ENCODE measurements at regions not wholly inside any gene's neighbourhood (a gene's known extent, or its start where the extent isn't known, plus 50 kb on each side); places are given as distances from the start of the nearest gene placed in this dataset.
A peak's percentile ranks its signal among the peaks of the same experiment; 100 is the strongest.

- Histone ChIP-seq H3K4me1 (ENCODE audit: control insufficient read depth, low read depth, low read length) (no peaks in the 10 kb centered on the region), H3K4me3 (ENCODE audit: low read length) (no peak overlapping the region), H3K27ac (ENCODE audit: low read length) (no peak overlapping the region), H3K27me3 (ENCODE audit: control insufficient read depth, insufficient read depth, low read length) (no peaks in the 10 kb centered on the region), H3K9ac (ENCODE audit: low read length) (no peak overlapping the region), H3K9me3 (ENCODE audit: control insufficient read depth, low read depth, low read length) (no peaks in the 10 kb centered on the region), H3K36me3 (ENCODE audit: control insufficient read depth, low read depth, low read length) (no peaks in the 10 kb centered on the region)
Observed at GRCh38 chr7:95718577-95719410, 53.6 kb upstream of the DYNC1I1 start.

GRCh38 chr7:95716357-95717122 lies 55.8 kb upstream of the DYNC1I1 start:
- no peaks in the 10 kb centered on the region for H3K27me3 ChIP-seq (ENCODE audit: control insufficient read depth, insufficient read depth, low read length)
- H3K9ac ChIP-seq (ENCODE audit: low read length), result no peak overlapping the region
- H3K27ac ChIP-seq (ENCODE audit: low read length), result no peak overlapping the region
- no peaks in the 10 kb centered on the region for H3K4me1 ChIP-seq (ENCODE audit: control insufficient read depth, low read depth, low read length)
- no peaks in the 10 kb centered on the region for H3K36me3 ChIP-seq (ENCODE audit: control insufficient read depth, low read depth, low read length)
- H3K4me3 ChIP-seq (ENCODE audit: low read length), result no peak overlapping the region
- H3K9me3 ChIP-seq (ENCODE audit: control insufficient read depth, low read depth, low read length), result no peaks in the 10 kb centered on the region

- no peak overlapping the region for H3K9ac ChIP-seq (ENCODE audit: low read length)
- no peak overlapping the region for H3K27ac ChIP-seq (ENCODE audit: low read length)
- no peaks in the 10 kb centered on the region for H3K27me3 ChIP-seq (ENCODE audit: control insufficient read depth, insufficient read depth, low read length)
- H3K4me3 ChIP-seq (ENCODE audit: low read length), result no peak overlapping the region
- no peaks in the 10 kb centered on the region for H3K36me3 ChIP-seq (ENCODE audit: control insufficient read depth, low read depth, low read length)
- no peaks in the 10 kb centered on the region for H3K4me1 ChIP-seq (ENCODE audit: control insufficient read depth, low read depth, low read length)
- no peaks in the 10 kb centered on the region for H3K9me3 ChIP-seq (ENCODE audit: control insufficient read depth, low read depth, low read length)
Observed at GRCh38 chr7:95715274-95715673, 57.1 kb upstream of the DYNC1I1 start.

- Histone ChIP-seq H3K4me1 (ENCODE audit: control insufficient read depth, low read depth, low read length) (no peaks in the 10 kb centered on the region), H3K27me3 (ENCODE audit: control insufficient read depth, insufficient read depth, low read length) (no peaks in the 10 kb centered on the region), H3K4me3 (ENCODE audit: low read length) (no peak overlapping the region), H3K9me3 (ENCODE audit: control insufficient read depth, low read depth, low read length) (no peaks in the 10 kb centered on the region), H3K9ac (ENCODE audit: low read length) (no peak overlapping the region), H3K27ac (ENCODE audit: low read length) (no peak overlapping the region), H3K36me3 (ENCODE audit: control insufficient read depth, low read depth, low read length) (no peaks in the 10 kb centered on the region)
Observed at GRCh38 chr7:95710711-95711110, 61.6 kb upstream of the DYNC1I1 start.

GRCh38 chr7:95700917-95701316 lies 71.4 kb upstream of the DYNC1I1 start:
- Histone ChIP-seq H3K27ac (ENCODE audit: low read length) (no peak overlapping the region), H3K9me3 (ENCODE audit: control insufficient read depth, low read depth, low read length) (no peaks in the 10 kb centered on the region), H3K9ac (ENCODE audit: low read length) (no peak overlapping the region), H3K36me3 (ENCODE audit: control insufficient read depth, low read depth, low read length) (no peaks in the 10 kb centered on the region), H3K27me3 (ENCODE audit: control insufficient read depth, insufficient read depth, low read length) (no peaks in the 10 kb centered on the region), H3K4me3 (ENCODE audit: low read length) (no peak overlapping the region), H3K4me1 (ENCODE audit: control insufficient read depth, low read depth, low read length) (no peaks in the 10 kb centered on the region)

GRCh38 chr7:95694334-95694733 lies 78.0 kb upstream of the DYNC1I1 start:
- Histone ChIP-seq H3K4me3 (ENCODE audit: low read length) (no peak overlapping the region), H3K27me3 (ENCODE audit: control insufficient read depth, insufficient read depth, low read length) (no peaks in the 10 kb centered on the region), H3K4me1 (ENCODE audit: control insufficient read depth, low read depth, low read length) (no peaks in the 10 kb centered on the region), H3K9ac (ENCODE audit: low read length) (no peak overlapping the region), H3K36me3 (ENCODE audit: control insufficient read depth, low read depth, low read length) (no peaks in the 10 kb centered on the region), H3K27ac (ENCODE audit: low read length) (no peak overlapping the region), H3K9me3 (ENCODE audit: control insufficient read depth, low read depth, low read length) (no peaks in the 10 kb centered on the region)

- no peaks in the 10 kb centered on the region for H3K36me3 ChIP-seq (ENCODE audit: control insufficient read depth, low read depth, low read length)
- H3K27ac ChIP-seq (ENCODE audit: low read length), result no peak overlapping the region
- no peaks in the 10 kb centered on the region for H3K27me3 ChIP-seq (ENCODE audit: control insufficient read depth, insufficient read depth, low read length)
- H3K9ac ChIP-seq (ENCODE audit: low read length), result no peak overlapping the region
- no peaks in the 10 kb centered on the region for H3K4me1 ChIP-seq (ENCODE audit: control insufficient read depth, low read depth, low read length)
- no peaks in the 10 kb centered on the region for H3K9me3 ChIP-seq (ENCODE audit: control insufficient read depth, low read depth, low read length)
- no peak overlapping the region for H3K4me3 ChIP-seq (ENCODE audit: low read length)
Observed at GRCh38 chr7:95693551-95694333, 78.6 kb upstream of the DYNC1I1 start.

- Histone ChIP-seq H3K27me3 (ENCODE audit: control insufficient read depth, insufficient read depth, low read length) (no peaks in the 10 kb centered on the region), H3K27ac (ENCODE audit: low read length) (no peak overlapping the region), H3K4me3 (ENCODE audit: low read length) (no peak overlapping the region), H3K36me3 (ENCODE audit: control insufficient read depth, low read depth, low read length) (no peaks in the 10 kb centered on the region), H3K9me3 (ENCODE audit: control insufficient read depth, low read depth, low read length) (no peaks in the 10 kb centered on the region), H3K4me1 (ENCODE audit: control insufficient read depth, low read depth, low read length) (peaks cover 1% of the 10 kb centered on the region), H3K9ac (ENCODE audit: low read length) (no peak overlapping the region)
Observed at GRCh38 chr7:95691464-95691863, 80.9 kb upstream of the DYNC1I1 start.

GRCh38 chr7:95690367-95690947 lies 81.9 kb upstream of the DYNC1I1 start:
- peaks cover 3% of the 10 kb centered on the region for H3K4me1 ChIP-seq (ENCODE audit: control insufficient read depth, low read depth, low read length)
- no peaks in the 10 kb centered on the region for H3K9me3 ChIP-seq (ENCODE audit: control insufficient read depth, low read depth, low read length)
- H3K27ac ChIP-seq (ENCODE audit: low read length), result no peak overlapping the region
- peak overlapping the region; percentile 27 for H3K4me3 ChIP-seq (ENCODE audit: low read length)
- H3K36me3 ChIP-seq (ENCODE audit: control insufficient read depth, low read depth, low read length), result no peaks in the 10 kb centered on the region
- H3K9ac ChIP-seq (ENCODE audit: low read length), result no peak overlapping the region
- H3K27me3 ChIP-seq (ENCODE audit: control insufficient read depth, insufficient read depth, low read length), result no peaks in the 10 kb centered on the region

GRCh38 chr7:95688931-95689495 lies 83.3 kb upstream of the DYNC1I1 start:
- no peak overlapping the region for H3K4me3 ChIP-seq (ENCODE audit: low read length)
- H3K36me3 ChIP-seq (ENCODE audit: control insufficient read depth, low read depth, low read length), result no peaks in the 10 kb centered on the region
- H3K4me1 ChIP-seq (ENCODE audit: control insufficient read depth, low read depth, low read length), result peaks cover 3% of the 10 kb centered on the region
- H3K9ac ChIP-seq (ENCODE audit: low read length), result no peak overlapping the region
- H3K27ac ChIP-seq (ENCODE audit: low read length), result no peak overlapping the region
- H3K27me3 ChIP-seq (ENCODE audit: control insufficient read depth, insufficient read depth, low read length), result no peaks in the 10 kb centered on the region
- no peaks in the 10 kb centered on the region for H3K9me3 ChIP-seq (ENCODE audit: control insufficient read depth, low read depth, low read length)
